Calu3 (cell line): ENCODE measurements at regions not wholly inside any gene's neighbourhood (a gene's known extent, or its start where the extent isn't known, plus 50 kb on each side); places are given as distances from the start of the nearest gene placed in this dataset.

ENCODE experiments used
- BruUV-seq: library from RNA; stranded (reverse); fragments of 400-500 nt; replicated peaks from 2 replicates; lab custom pipeline; 2021; lab: Mats Ljungman, UMichigan
- CTCF ChIA-PET: fragments of 300-600 bp; sonication (Branson Sonifier 250); formaldehyde crosslinking; loops from one replicate; lab custom pipeline; 2022; ENCODE audit warnings: antibody characterized with exemption; lab: Charles Lee
- DNase-seq: peaks from one replicate; pipeline ENCODE4 v3.0.0; 2022
- H3K27ac Mint-ChIP-seq: one replicate; pipeline ENCODE4 v1.8.0; 2022; ENCODE audit warnings: mixed read lengths; ENCODE audit not compliant: unreplicated experiment
- H3K27me3 Mint-ChIP-seq: one replicate; pipeline ENCODE4 v1.8.0; 2022; ENCODE audit warnings: mixed read lengths; ENCODE audit not compliant: unreplicated experiment
- H3K36me3 Mint-ChIP-seq: one replicate; pipeline ENCODE4 v1.8.0; 2022; ENCODE audit warnings: mild to moderate bottlenecking, moderate library complexity, mixed read lengths; ENCODE audit not compliant: insufficient read depth, unreplicated experiment
- H3K4me1 Mint-ChIP-seq: one replicate; pipeline ENCODE4 v1.8.0; 2022; ENCODE audit warnings: mild to moderate bottlenecking, low read depth, mixed read lengths; ENCODE audit not compliant: unreplicated experiment
- H3K4me3 Mint-ChIP-seq: one replicate; pipeline ENCODE4 v1.8.0; 2022; ENCODE audit warnings: mild to moderate bottlenecking, low read depth, moderate library complexity, mixed read lengths; ENCODE audit not compliant: unreplicated experiment
- H3K9me3 Mint-ChIP-seq: one replicate; pipeline ENCODE4 v1.8.0; 2022; ENCODE audit warnings: low read depth, mixed read lengths; ENCODE audit not compliant: unreplicated experiment
- CTCF ChIP-seq: fragments of 200-600 bp; IDR thresholded peaks from one replicate; pipeline ENCODE4 v1.8.0; 2022; ENCODE audit warnings: antibody characterized with exemption; ENCODE audit not compliant: unreplicated experiment
- intact Hi-C: fragments of 100-400 bp; cut with micrococcal nuclease; formaldehyde crosslinking; loops from one replicate; pipeline ENCODE4 v1.10.0; 2022; ENCODE audit not compliant: unreplicated experiment

GRCh38 chr3:82143661-82144412, 382.4 kb upstream of the GBE1 start:
- H3K27me3 Mint-ChIP-seq, result no peaks in the 10 kb centered on the region
- CTCF ChIA-PET, result no interaction called here
- H3K9me3 Mint-ChIP-seq, result no peaks in the 10 kb centered on the region
- H3K27ac Mint-ChIP-seq, result no peak overlapping the region
- no peaks in the 10 kb centered on the region for H3K36me3 Mint-ChIP-seq
- no peaks in the 10 kb centered on the region for H3K4me1 Mint-ChIP-seq
- intact Hi-C loops, result no loop called here
- no peak for DNase-seq
- BruUV-seq, result no TSS peak
- H3K4me3 Mint-ChIP-seq, result no peak overlapping the region
- TF ChIP-seq CTCF, result no peak

DNA sequence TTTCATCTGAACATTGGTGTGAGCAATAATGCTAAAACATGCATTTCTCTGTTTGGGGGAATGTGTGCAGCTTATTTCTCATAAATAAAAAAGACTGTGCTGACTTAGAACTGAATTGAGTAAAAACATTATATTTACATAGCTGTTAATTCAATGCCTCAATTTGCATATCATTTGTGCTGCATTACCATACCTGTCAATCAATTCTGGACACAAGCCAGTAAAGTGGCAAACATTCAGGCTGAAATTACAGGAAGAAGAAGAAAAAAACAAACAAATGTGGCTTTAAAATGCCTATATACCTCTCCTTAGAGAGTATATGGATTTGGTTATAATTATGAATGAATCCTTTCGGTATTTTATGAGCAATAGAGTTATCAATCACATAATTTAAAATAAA, 380.1 kb upstream of the GBE1 start:
- H3K27ac Mint-ChIP-seq, result no peak overlapping the region

DNA sequence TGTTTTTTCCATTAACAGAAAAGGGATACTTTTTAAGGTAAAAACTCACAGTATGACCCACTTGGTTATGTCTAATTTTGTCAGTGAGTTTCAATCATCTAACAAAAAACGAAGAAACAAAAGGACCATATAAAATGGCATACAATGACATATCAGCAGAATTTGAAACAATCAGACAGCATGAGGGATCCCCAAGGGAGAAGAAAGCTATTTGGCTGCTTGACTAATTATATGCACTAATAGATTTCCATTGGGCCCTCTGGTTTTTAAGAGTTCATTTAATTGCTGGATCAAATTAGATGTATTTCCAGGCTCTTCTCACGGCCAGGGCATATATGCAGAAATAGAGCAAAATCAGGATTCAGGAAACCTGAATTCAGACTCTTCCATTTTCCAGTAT, 376.4 kb upstream of the GBE1 start:
- BruUV-seq, result no TSS peak
- CTCF ChIA-PET, result no interaction called here
- intact Hi-C loops, result loop anchor here (10.0 kb wide), 3 partner anchors 263 to 1387 kb away; partner anchors contain the start of gene GBE1
- DNase-seq, result no peak
- Mint-ChIP-seq H3K27me3 (no peaks in the 10 kb centered on the region), H3K27ac (no peak overlapping the region), H3K9me3 (no peaks in the 10 kb centered on the region), H3K4me1 (peaks cover 2% of the 10 kb centered on the region), H3K36me3 (no peaks in the 10 kb centered on the region), H3K4me3 (no peak overlapping the region)
- no peak for TF ChIP-seq CTCF

More for the DNA sequence above, 380.1 kb upstream of the GBE1 start:
- H3K9me3 Mint-ChIP-seq, result no peaks in the 10 kb centered on the region
- H3K4me3 Mint-ChIP-seq, result no peak overlapping the region
- BruUV-seq, result no TSS peak
- H3K36me3 Mint-ChIP-seq, result no peaks in the 10 kb centered on the region
- intact Hi-C loops, result no loop called here
- no peaks in the 10 kb centered on the region for H3K4me1 Mint-ChIP-seq
- DNase-seq, result no peak
- no peaks in the 10 kb centered on the region for H3K27me3 Mint-ChIP-seq
- no peak for TF ChIP-seq CTCF
- CTCF ChIA-PET, result no interaction called here

GRCh38 chr3:82137050-82137449, 375.6 kb upstream of the GBE1 start:
- no peaks in the 10 kb centered on the region for H3K27me3 Mint-ChIP-seq
- no peak overlapping the region for H3K4me3 Mint-ChIP-seq
- no peaks in the 10 kb centered on the region for H3K9me3 Mint-ChIP-seq
- H3K27ac Mint-ChIP-seq, result no peak overlapping the region
- H3K4me1 Mint-ChIP-seq, result peaks cover 7% of the 10 kb centered on the region
- no peak for DNase-seq
- no peaks in the 10 kb centered on the region for H3K36me3 Mint-ChIP-seq
- intact Hi-C loops, result loop anchor here (10.0 kb wide), 3 partner anchors 262 to 1388 kb away; partner anchors contain the start of gene GBE1
- BruUV-seq, result no TSS peak
- CTCF ChIA-PET, result no interaction called here
- TF ChIP-seq CTCF, result no peak
